Kidney epithelial cell (primary cell): ENCODE measurements at regions not wholly inside any gene's neighbourhood (a gene's known extent, or its start where the extent isn't known, plus 50 kb on each side); places are given as distances from the start of the nearest gene placed in this dataset.

Experiments
- DNase-seq: peaks from one replicate; pipeline ENCODE4 v3.0.0-alpha.2; 2010; ENCODE audit warnings: low read depth
- H3K27me3 ChIP-seq: 2 replicates; pipeline ENCODE4 v1.6.0; 2011; ENCODE audit warnings: low read length; ENCODE audit not compliant: control insufficient read depth, insufficient read depth
- H3K36me3 ChIP-seq: 2 replicates; pipeline ENCODE4 v1.5.1; 2011; ENCODE audit warnings: low read length; ENCODE audit not compliant: control insufficient read depth, insufficient read depth
- H3K4me3 ChIP-seq: 2 replicates; pipeline ENCODE4 v1.5.1; 2011; ENCODE audit warnings: low read depth, mild to moderate bottlenecking, control low read depth, low read length
- CTCF ChIP-seq: IDR thresholded peaks from 2 replicates; pipeline ENCODE4 v1.5.1; 2011; ENCODE audit warnings: mild to moderate bottlenecking, moderate library complexity, low read length, control low read depth, inconsistent platforms; ENCODE audit not compliant: insufficient read depth, poor library complexity, severe bottlenecking

GRCh38 chr1:4868521-4868920, 214.1 kb downstream of the AJAP1 start:
- Histone ChIP-seq H3K27me3 (no peaks in the 10 kb centered on the region), H3K36me3 (no peaks in the 10 kb centered on the region), H3K4me3 (no peak overlapping the region)
- DNase-seq: no peak
- no peak for TF ChIP-seq CTCF

GRCh38 chr1:4856396-4856795, 202.0 kb downstream of the AJAP1 start:
- no peak for DNase-seq
- TF ChIP-seq CTCF: no peak
- Histone ChIP-seq H3K27me3 (no peaks in the 10 kb centered on the region), H3K4me3 (no peak overlapping the region), H3K36me3 (no peaks in the 10 kb centered on the region)

- no peak for DNase-seq
- Histone ChIP-seq H3K4me3 (no peak overlapping the region), H3K27me3 (no peaks in the 10 kb centered on the region), H3K36me3 (no peaks in the 10 kb centered on the region)
- no peak for TF ChIP-seq CTCF
These were observed 200.0 kb downstream of the AJAP1 start for GRCh38 chr1:4854367-4854766.

GRCh38 chr1:4853904-4854303, 199.5 kb downstream of the AJAP1 start:
- H3K36me3 ChIP-seq: no peaks in the 10 kb centered on the region
- no peak overlapping the region for H3K4me3 ChIP-seq
- no peak for DNase-seq
- TF ChIP-seq CTCF: no peak
- H3K27me3 ChIP-seq: no peaks in the 10 kb centered on the region

- DNase-seq: no peak
- Histone ChIP-seq H3K4me3 (no peak overlapping the region), H3K36me3 (no peaks in the 10 kb centered on the region), H3K27me3 (no peaks in the 10 kb centered on the region)
- no peak for TF ChIP-seq CTCF
These were observed 197.1 kb downstream of the AJAP1 start for GRCh38 chr1:4851385-4852065.

GRCh38 chr1:4848431-4848830, 194.0 kb downstream of the AJAP1 start:
- no peak for DNase-seq
- Histone ChIP-seq H3K27me3 (no peaks in the 10 kb centered on the region), H3K4me3 (no peak overlapping the region), H3K36me3 (no peaks in the 10 kb centered on the region)
- TF ChIP-seq CTCF: no peak
